ENCODE measurements at regions not wholly inside any gene's neighbourhood (a gene's known extent, or its start where the extent isn't known, plus 50 kb on each side); places are given as distances from the start of the nearest gene placed in this dataset.

DNA sequence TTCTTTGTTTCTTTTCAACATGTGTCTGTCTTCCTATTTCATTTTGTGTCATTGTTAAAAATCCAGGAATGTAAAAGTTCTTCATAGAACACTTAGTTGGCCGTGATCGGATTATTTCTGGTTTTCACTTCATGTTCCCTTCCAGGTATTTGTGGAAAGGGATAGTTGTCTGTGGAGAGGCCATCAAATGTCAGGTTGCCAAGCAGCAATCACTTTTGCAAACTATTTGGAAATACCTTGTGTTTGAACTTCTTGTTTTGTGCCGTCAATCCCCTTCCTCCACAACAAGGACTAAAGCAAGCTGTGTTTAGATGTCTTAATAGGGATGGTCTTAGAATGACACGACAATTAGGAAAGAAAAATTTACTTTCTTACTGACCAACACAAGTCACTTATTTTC, 116.9 kb upstream of the MPDZ start:
- no peaks in the 10 kb centered on the region for H3K36me3 ChIP-seq
- 37 to 74% (median 58%) methylated on average over 4 of the region's 4 CpGs for WGBS, 5 donors
- peaks cover 0 to 4% (median 2%) of the 10 kb centered on the region in 4 donors for H3K9me3 ChIP-seq
- H3K27me3 ChIP-seq, result no peaks in the 10 kb centered on the region
- intact Hi-C loops (cut with DNase I; ENCODE audit: low total_unique reads), result no loop called here
- no peak overlapping the region for H3K4me3 ChIP-seq
- DNase-seq, result no peak
- no peaks in the 10 kb centered on the region for H3K4me1 ChIP-seq
- TF ChIP-seq CTCF (IDR thresholded peaks at IDR 0.05) (no peak), POLR2A (IDR thresholded peaks at IDR 0.05) (no peak), POLR2AphosphoS5 (IDR thresholded peaks at IDR 0.05) (no peak), EP300 (IDR thresholded peaks at IDR 0.05) (no peak)
- H3K27ac ChIP-seq, result no peak overlapping the region

- peak in 1 of 2 donors; percentile 13 for DNase-seq
- H3K27me3 ChIP-seq, result no peaks in the 10 kb centered on the region
- intact Hi-C loops (cut with DNase I; ENCODE audit: low total_unique reads), result no loop called here
- H3K4me1 ChIP-seq, result no peaks in the 10 kb centered on the region
- TF ChIP-seq POLR2AphosphoS5 (IDR thresholded peaks at IDR 0.05), result no peak
- no peak for TF ChIP-seq CTCF (IDR thresholded peaks at IDR 0.05)
- no peak for TF ChIP-seq EP300 (IDR thresholded peaks at IDR 0.05)
- no peak for TF ChIP-seq POLR2A (IDR thresholded peaks at IDR 0.05)
- H3K4me3 ChIP-seq, result no peak overlapping the region
- no peaks in the 10 kb centered on the region for H3K36me3 ChIP-seq
- peaks cover 0 to 14% (median 5%) of the 10 kb centered on the region in 4 donors for H3K9me3 ChIP-seq
- H3K27ac ChIP-seq, result no peak overlapping the region
Measured at GRCh38 chr9:13395156-13395555, 115.7 kb upstream of the MPDZ start.

DNA sequence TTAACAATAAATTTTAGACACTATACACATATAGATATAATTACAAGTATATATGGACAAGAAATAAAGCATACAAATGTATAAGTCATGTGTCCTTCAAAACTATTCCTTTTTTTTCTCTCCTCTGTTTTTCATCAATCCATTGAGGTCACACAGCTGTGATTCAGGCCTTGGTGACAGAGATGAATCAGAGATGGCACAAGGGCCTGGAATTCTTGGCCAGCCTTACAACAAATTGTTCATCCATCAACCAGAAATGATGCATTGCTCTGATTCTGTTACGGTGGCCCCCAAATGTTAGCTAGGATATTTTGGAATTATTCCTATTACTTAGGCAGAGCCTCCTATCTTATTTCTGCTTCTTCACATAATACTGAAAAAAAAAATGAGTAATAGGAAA, 108.7 kb upstream of the MPDZ start:
- Histone ChIP-seq H3K4me1 (no peaks in the 10 kb centered on the region), H3K27me3 (no peaks in the 10 kb centered on the region), H3K36me3 (no peaks in the 10 kb centered on the region), H3K4me3 (no peak overlapping the region), H3K27ac (peak overlapping the region in 3 of 5 donors; percentile 15 to 35 (median 30)), H3K9me3 (peaks cover 0 to 27% (median 12%) of the 10 kb centered on the region in 4 donors)
- DNase-seq, result peak in 1 of 2 donors; percentile 59
- intact Hi-C loops (cut with DNase I; ENCODE audit: low total_unique reads), result no loop called here
- TF ChIP-seq POLR2AphosphoS5 (IDR thresholded peaks at IDR 0.05) (peak in 1 of 3 donors; percentile 46), EP300 (IDR thresholded peaks at IDR 0.05) (no peak)
- 32 to 87% (median 64%) methylated on average over 1 of the region's 1 CpG for WGBS, 5 donors

- Histone ChIP-seq H3K27me3 (no peaks in the 10 kb centered on the region), H3K4me3 (no peak overlapping the region), H3K36me3 (no peaks in the 10 kb centered on the region), H3K9me3 (peaks cover 0 to 27% (median 12%) of the 10 kb centered on the region in 4 donors), H3K4me1 (no peaks in the 10 kb centered on the region), H3K27ac (peak overlapping the region in 4 of 5 donors; percentile 15 to 35 (median 31))
- 55 to 76% (median 73%) methylated on average over 3 of the region's 3 CpGs for WGBS, 5 donors
- DNase-seq, result peak in 1 of 2 donors; percentile 42
- TF ChIP-seq POLR2A (IDR thresholded peaks at IDR 0.05) (no peak), EP300 (IDR thresholded peaks at IDR 0.05) (no peak), CTCF (IDR thresholded peaks at IDR 0.05) (no peak)
- intact Hi-C loops (cut with DNase I; ENCODE audit: low total_unique reads), result no loop called here
Measured at GRCh38 chr9:13387734-13388067, 108.2 kb upstream of the MPDZ start.

- intact Hi-C loops (cut with DNase I; ENCODE audit: low total_unique reads), result no loop called here
- WGBS, 5 donors, result 65 to 78% (median 65%) methylated on average over 4 of the region's 4 CpGs
- no peaks in the 10 kb centered on the region for H3K4me1 ChIP-seq
- no peak overlapping the region for H3K4me3 ChIP-seq
- TF ChIP-seq CTCF (IDR thresholded peaks at IDR 0.05) (no peak), POLR2A (IDR thresholded peaks at IDR 0.05) (no peak), POLR2AphosphoS5 (IDR thresholded peaks at IDR 0.05) (no peak), EP300 (IDR thresholded peaks at IDR 0.05) (no peak)
- peak in 1 of 2 donors; percentile 70 for DNase-seq
- H3K9me3 ChIP-seq, result peaks cover 0 to 27% (median 12%) of the 10 kb centered on the region in 4 donors
- H3K27me3 ChIP-seq, result no peaks in the 10 kb centered on the region
- H3K36me3 ChIP-seq, result no peaks in the 10 kb centered on the region
- H3K27ac ChIP-seq, result peak overlapping the region in 4 of 5 donors; percentile 15 to 35 (median 31)
Measured at GRCh38 chr9:13386935-13387733, 107.6 kb upstream of the MPDZ start.

All from stomach (tissue), 8 donors.